HG02973 (cell line): ENCODE measurements at regions not wholly inside any gene's neighbourhood (a gene's known extent, or its start where the extent isn't known, plus 50 kb on each side); places are given as distances from the start of the nearest gene placed in this dataset.
A peak's percentile ranks its signal among the peaks of the same experiment; 100 is the strongest.
"Not testable (repeated sequence)": the region's sequence is repeated elsewhere in the genome, so short reads cannot be mapped to it uniquely, and the experiment has no call there.

ENCODE experiments used
- ATAC-seq: cut with Tn5 transposase; IDR thresholded peaks from one replicate; pipeline ENCODE4 v1.9.1; 2021; ENCODE audit warnings: moderate library complexity; ENCODE audit not compliant: unreplicated experiment

GRCh38 chr5:154626876-154627557 lies 128.2 kb upstream of the LARP1 start:
- ATAC-seq: no peak

DNA sequence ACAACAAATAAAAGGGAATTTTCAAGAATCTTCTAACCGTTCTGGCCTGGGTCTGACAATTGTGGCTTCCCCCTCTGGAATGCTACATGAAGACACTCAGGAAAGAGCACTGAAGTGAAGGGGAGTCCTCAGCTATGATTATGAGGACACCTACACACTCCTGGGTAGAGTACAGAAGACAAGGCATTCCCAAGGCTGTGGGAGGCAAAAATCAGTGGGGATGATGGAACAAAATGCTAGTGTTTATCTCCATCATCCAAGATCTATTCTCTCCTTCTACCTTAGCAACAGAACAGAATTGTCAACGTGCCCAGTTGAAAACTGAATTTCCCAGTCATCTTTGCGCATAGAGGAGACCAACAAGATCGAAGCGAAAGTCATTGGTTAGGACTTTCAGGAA lies 130.1 kb upstream of the LARP1 start:
- ATAC-seq: no peak

GRCh38 chr5:154624341-154624740 lies 130.8 kb upstream of the LARP1 start:
- no peak for ATAC-seq

- ATAC-seq: no peak
Measured at GRCh38 chr5:154620411-154620810, 134.8 kb upstream of the LARP1 start.

DNA sequence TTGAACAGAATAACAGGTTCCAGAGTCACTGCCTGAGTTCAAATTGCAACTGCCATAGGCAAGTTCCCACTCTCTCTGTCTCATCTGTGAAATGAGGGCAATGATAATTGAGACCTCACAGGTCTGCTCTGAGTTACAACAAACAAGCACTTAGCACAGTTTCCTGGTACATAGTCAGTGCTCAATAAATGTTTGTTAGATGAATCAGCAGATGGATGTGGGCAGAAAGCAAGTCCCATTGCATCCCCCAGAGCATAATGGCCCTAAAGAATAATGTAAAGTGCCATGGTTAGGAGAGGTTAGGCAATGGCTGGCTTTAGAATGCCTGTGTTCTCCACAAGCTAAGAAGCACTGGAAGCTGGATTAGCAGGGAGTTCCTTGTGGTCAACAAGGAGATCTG lies 136.5 kb upstream of the LARP1 start:
- ATAC-seq: no peak

DNA sequence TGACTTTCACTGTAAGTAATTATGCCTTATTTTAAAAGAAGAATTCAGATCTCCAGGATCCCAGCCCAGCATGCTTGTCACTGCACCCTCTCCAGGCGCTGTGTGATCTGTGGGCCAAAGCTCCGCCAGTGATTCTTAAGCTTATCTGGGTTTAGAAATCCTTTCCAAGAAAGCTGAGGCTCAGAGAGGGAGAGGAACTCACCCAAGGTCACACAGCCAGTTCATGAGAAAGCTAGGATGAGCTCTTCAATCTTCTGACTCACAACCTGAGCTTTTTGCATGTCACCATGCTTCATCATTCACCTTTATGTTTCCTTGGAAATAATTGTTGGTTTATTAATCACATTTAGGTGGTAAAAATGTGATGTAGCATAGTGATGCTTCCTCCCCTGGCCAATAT lies 136.6 kb upstream of the HAND1 start:
- no peak for ATAC-seq

DNA sequence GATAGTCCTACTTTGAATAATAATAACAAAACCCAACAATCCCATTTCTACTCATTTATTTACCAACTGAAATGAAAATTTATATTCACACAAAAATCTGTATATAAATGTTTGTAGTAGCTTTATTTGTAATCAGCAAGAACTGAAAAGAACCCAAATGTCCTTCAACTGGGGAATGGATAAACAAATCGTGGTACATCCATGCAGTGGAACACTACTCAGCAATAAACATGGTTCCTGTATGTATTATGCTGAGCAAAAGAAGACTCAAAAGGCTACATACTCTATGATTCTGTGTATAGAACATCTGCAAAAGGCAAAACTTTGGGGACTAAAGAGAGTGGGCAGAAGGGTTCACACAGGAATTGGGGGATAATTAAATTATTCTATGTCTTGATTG lies 136.1 kb upstream of the HAND1 start:
- no peak for ATAC-seq

- no peak for ATAC-seq
Measured at GRCh38 chr5:154612666-154613065, 134.6 kb upstream of the HAND1 start.

DNA sequence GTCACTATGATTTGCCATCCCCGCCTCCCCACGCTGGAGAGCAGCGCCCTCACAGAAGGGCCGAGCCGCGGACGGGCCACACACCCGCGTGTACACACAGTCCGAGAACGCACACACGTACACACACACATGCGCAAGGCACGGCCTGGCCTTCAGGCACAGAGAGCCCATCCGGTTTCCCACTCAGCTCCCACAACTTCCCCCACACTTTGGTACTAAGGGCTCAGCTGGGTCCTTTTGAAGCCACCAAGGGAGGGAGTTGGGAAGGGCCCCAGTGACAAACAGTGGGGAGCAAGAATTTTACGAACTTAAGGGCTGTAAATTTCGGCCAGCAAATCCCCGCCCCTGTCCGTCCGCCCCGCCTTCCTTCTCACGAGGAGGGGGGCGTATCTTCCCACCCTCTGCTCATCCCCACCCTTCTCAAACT lies 133.3 kb upstream of the HAND1 start:
- no peak for ATAC-seq

- peak; percentile 90 for ATAC-seq
Measured at GRCh38 chr5:154610321-154611154, 132.5 kb upstream of the HAND1 start.

DNA sequence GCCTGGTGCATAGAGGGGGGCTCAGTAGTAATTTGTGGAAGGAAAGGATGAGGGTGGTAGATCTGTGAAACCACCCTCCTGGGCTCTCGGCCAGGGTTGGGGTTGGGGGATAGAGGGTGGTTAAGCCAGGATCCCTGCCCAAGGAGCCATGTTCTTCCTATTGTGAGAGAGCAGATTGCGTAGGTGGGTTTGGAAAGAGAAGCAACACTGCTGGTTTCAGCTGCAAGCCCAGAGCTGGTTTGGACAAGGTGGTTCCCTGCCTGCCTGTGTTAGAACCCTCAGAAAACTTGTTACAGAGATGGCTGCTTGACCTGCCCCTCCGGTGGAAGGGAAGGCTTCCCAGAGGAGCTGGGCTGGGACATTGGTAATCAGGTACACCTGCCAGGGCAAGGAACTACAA lies 131.2 kb upstream of the HAND1 start:
- ATAC-seq: no peak

DNA sequence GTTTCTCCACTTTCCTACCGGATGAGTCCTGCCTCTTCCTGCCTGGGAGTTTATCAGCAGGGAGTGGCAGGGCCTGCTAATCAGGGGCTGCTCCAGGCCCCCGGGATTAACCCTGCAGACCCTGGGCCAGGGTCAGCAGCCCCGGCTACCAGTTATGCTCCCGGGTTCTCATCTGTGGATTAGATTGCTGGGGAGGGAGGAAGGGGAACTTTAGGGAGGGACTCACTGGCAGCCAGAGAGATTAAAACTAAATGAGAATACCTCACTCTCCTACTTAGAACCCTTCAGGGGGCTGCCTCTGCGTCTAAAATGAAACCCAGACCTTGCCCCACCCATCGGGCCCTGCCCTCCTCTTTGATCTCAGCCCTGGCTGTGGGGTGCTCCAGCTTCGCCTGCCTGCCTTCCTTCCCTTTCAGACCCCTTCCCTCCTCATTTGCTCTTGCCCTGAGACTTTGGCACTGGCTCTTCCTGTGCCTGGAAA lies 130.5 kb upstream of the HAND1 start:
- no peak for ATAC-seq

DNA sequence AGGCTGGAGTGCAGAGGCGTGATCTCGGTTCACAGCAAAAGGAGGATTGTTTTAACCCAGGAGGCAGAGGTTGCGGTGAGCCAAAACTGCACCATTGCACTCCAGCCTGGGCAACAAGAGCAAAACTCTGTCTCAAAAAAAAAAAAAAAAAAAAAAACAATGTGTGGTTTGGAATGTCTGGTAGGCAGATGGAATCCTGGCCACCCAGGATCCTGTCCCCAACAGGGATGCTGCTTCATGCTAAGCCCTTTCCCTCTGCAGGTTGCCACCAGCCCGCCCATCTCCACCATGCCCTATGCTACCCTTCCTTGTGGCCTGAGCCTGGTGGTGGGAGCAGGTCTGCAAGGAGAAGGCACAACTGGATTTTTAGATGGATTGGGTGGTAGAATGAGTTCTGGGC lies 129.7 kb upstream of the HAND1 start:
- ATAC-seq: no peak

- no peak for ATAC-seq
Measured at GRCh38 chr5:154606246-154606645, 128.2 kb upstream of the HAND1 start.

DNA sequence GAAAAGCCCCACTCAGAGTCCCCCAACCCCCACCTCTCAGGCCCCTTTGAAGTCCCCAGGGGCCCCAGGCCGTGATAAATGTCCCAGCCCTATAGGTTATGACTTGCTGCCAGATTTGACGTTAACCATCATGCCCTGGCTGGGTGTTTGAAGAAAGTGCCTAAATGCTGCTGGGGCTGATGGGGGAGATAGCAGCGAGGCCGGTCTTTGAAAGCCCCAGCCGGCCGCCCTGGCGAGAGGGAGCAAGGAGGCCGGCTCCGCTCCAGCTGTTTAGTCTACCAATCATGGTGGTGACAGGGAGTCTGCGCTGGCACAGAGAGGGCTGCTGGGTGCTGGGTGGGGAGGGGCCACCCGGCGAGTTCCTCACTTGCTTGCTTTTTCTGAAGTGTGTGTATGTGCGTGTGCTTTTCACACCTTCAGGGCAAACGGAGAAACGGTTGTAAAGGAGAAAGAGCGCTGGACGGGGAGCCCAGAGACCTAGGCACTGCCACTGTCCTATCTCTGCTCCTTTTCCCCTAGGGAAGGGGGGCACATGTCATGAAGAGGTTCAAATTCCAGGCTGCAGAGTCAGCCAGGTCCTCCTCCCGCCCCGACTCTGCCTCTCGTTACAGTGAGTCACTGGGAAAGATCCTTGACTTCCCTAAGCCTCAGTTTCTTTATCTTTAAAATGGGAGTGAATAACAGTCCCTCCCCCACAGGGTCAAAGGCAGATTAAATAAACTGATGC lies 126.1 kb upstream of the HAND1 start:
- no peak for ATAC-seq

- ATAC-seq: no peak
Measured at GRCh38 chr5:154603485-154603884, 125.5 kb upstream of the HAND1 start.

- ATAC-seq: no peak
Measured at GRCh38 chr5:154603011-154603410, 125.0 kb upstream of the HAND1 start.

- ATAC-seq: no peak
Measured at GRCh38 chr5:154601014-154601413, 123.0 kb upstream of the HAND1 start.

DNA sequence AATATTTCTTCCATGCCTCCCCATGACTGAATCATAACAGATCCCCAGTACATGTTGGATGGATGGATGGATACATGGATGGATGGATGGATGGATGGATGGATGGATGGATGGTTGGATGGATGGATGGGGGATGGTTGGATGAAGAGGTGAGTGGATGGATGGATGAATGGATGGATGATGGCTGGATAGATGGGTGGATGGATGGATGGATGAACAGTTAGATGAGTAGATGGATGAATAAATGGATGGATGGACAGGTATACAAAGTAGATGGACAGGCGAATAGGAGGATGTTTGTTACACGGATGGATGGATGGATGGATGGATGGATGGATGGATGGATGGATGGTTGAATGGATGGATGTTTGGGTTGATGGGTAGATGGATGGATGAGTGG lies 120.0 kb upstream of the HAND1 start:
- ATAC-seq: no peak

DNA sequence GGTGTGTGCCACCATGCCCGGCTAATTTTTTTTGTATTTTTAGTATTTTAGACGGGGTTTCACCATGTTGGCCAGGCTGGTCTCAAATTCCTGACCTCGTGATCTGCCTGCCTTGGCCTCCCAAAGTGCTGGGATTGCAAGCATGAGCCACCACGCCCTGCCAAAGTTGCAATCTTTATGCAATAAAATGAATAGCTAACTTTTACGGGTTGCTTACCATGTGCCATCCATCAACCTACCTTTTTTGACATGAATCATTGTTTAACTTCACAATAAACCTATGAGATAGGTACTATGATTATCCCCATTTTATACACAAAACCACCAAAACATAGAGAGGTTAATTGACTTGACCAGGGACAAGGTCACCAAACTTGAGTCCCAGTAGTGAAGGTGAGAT lies 118.8 kb upstream of the HAND1 start:
- not testable (repeated sequence) for ATAC-seq

DNA sequence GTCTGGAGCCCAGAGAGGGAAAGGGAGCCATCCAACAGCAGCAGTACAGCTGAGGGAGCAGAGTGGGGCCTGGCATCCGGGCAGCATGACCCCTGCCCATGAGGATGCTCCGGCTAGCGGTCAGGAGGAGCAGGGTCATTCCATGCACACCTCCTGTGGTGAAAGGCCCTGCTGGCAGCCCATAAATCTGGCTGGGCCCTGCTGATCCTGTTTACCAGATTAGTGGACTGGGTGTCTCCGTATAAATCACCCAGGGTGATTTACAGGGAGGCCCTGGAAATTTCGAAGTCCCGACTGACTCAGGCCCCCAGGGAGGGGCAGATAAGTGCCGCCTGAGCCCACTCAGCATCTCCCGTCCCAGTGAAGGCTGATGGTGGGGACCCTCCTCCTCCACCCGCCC lies 117.6 kb upstream of the HAND1 start:
- ATAC-seq: no peak

GRCh38 chr5:154593796-154594195 lies 115.8 kb upstream of the HAND1 start:
- no peak for ATAC-seq
